Ishikawa (cell line): ENCODE measurements at regions not wholly inside any gene's neighbourhood (a gene's known extent, or its start where the extent isn't known, plus 50 kb on each side); places are given as distances from the start of the nearest gene placed in this dataset.

Source experiments
- CEBPB ChIP-seq: IDR thresholded peaks from 2 replicates; pipeline ENCODE4 v1.6.1; 2012
- CREB1 ChIP-seq: IDR thresholded peaks from 2 replicates; pipeline ENCODE4 v1.6.1; 2012; ENCODE audit warnings: low read depth
- EGR1 ChIP-seq: IDR thresholded peaks from 2 replicates; pipeline ENCODE4 v1.6.1; 2012
- EP300 ChIP-seq: IDR thresholded peaks from 2 replicates; pipeline ENCODE4 v1.6.1; 2012; ENCODE audit warnings: borderline replicate concordance
- FOXM1 ChIP-seq: IDR thresholded peaks from 2 replicates; pipeline ENCODE4 v1.6.1; 2012; ENCODE audit warnings: low read depth, borderline replicate concordance
- NFIC ChIP-seq: IDR thresholded peaks from 2 replicates; pipeline ENCODE4 v1.6.1; 2012
- RAD21 ChIP-seq: IDR thresholded peaks from 2 replicates; pipeline ENCODE4 v1.6.1; 2012; ENCODE audit warnings: low read depth
- REST ChIP-seq: IDR thresholded peaks from 2 replicates; pipeline ENCODE4 v1.6.1; 2012; ENCODE audit warnings: low read depth, mild to moderate bottlenecking
- TAF1 ChIP-seq: IDR thresholded peaks from 2 replicates; pipeline ENCODE4 v1.6.1; 2012; ENCODE audit warnings: low read depth, mild to moderate bottlenecking
- TCF12 ChIP-seq: IDR thresholded peaks from 2 replicates; pipeline ENCODE4 v1.6.1; 2012; ENCODE audit warnings: low read depth
- TEAD4 ChIP-seq: IDR thresholded peaks from 2 replicates; pipeline ENCODE4 v1.6.1; 2012
- YY1 ChIP-seq: IDR thresholded peaks from 2 replicates; pipeline ENCODE4 v1.6.1; 2012; ENCODE audit warnings: low read depth
- ZBTB7A ChIP-seq: IDR thresholded peaks from 2 replicates; pipeline ENCODE4 v1.6.1; 2012; ENCODE audit warnings: low read depth
- TF ChIP-seq, protein P1 (sequence below): IDR thresholded peaks from 2 replicates; pipeline ENCODE4 v1.6.1; 2012
- TF ChIP-seq, protein P2 (sequence below): IDR thresholded peaks from 2 replicates; pipeline ENCODE4 v1.6.1; 2012

GRCh38 chr4:63898961-63899360 lies 510.3 kb downstream of the TECRL start:
- TF ChIP-seq, protein P1, sequence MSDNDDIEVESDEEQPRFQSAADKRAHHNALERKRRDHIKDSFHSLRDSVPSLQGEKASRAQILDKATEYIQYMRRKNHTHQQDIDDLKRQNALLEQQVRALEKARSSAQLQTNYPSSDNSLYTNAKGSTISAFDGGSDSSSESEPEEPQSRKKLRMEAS, result no peak
- TF ChIP-seq, protein P2, sequence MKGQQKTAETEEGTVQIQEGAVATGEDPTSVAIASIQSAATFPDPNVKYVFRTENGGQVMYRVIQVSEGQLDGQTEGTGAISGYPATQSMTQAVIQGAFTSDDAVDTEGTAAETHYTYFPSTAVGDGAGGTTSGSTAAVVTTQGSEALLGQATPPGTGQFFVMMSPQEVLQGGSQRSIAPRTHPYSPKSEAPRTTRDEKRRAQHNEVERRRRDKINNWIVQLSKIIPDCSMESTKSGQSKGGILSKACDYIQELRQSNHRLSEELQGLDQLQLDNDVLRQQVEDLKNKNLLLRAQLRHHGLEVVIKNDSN, result no peak
- TF ChIP-seq TCF12 (no peak), NFIC (no peak), CREB1 (no peak), REST (no peak), CEBPB (no peak), FOXM1 (no peak), RAD21 (no peak)

DNA sequence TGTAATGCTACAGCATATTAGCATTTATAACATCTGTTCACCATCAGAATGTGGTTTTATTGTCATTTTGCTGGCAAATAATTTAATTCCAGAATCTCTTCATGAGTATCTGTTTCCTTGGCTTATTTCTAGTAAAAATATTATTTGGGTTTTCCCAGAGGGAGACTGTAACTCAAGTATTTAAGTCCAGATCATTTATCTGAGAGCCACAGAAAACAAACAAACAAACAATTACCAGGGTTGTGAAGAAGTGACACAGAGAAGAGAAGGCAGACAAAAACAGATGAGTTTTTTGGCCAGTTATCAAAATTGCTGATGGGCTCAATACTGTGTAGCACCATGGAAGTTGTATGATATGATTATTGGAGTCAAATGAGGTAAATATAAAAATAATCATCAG lies 515.1 kb downstream of the TECRL start:
- no peak for TF ChIP-seq YY1
- no peak for TF ChIP-seq RAD21
- TF ChIP-seq TAF1, result no peak
- no peak for TF ChIP-seq NFIC
- no peak for TF ChIP-seq TCF12
- TF ChIP-seq CEBPB, result no peak
- TF ChIP-seq, protein P1, result no peak
- no peak for TF ChIP-seq EP300
- no peak for TF ChIP-seq EGR1
- no peak for TF ChIP-seq TEAD4
- no peak for TF ChIP-seq FOXM1
- no peak for TF ChIP-seq REST
- TF ChIP-seq CREB1, result no peak
- TF ChIP-seq, protein P2, result no peak

- TF ChIP-seq ZBTB7A (no peak), CREB1 (no peak), EGR1 (no peak), YY1 (no peak), CEBPB (peak; percentile 84), TAF1 (no peak), REST (peak; percentile 80)
Measured at GRCh38 chr4:63869370-63869769, 539.9 kb downstream of the TECRL start.

DNA sequence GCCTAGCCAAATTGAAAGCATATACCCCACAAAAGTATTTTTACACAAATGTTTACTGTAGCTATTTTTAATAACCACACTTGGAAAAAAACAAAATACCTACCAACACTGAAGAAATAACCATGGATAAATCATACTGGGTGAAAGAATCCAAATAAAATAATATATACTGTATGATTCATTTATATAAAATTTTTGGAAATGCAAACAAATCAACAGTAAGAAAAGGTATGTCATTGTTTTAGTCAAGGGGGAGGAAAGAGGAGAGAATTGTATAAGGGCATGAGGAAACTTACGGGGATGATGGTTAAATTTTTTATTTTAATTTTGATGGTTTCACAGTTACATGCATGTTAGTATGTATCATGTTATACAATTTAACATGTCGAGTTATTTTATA lies 557.8 kb downstream of the TECRL start:
- TF ChIP-seq CREB1 (no peak), EGR1 (no peak), NFIC (no peak), TEAD4 (no peak), CEBPB (no peak), TCF12 (no peak), EP300 (no peak), FOXM1 (no peak), ZBTB7A (no peak), REST (no peak), RAD21 (no peak)
- TF ChIP-seq, protein P2, result no peak
- TF ChIP-seq, protein P1, result no peak
